ENCODE measurements at regions not wholly inside any gene's neighbourhood (a gene's known extent, or its start where the extent isn't known, plus 50 kb on each side); places are given as distances from the start of the nearest gene placed in this dataset.

- TF ChIP-seq POLR2A (IDR thresholded peaks at IDR 0.05; ENCODE audit: low read depth, low read length) (no peak), POLR2AphosphoS5 (IDR thresholded peaks at IDR 0.05; ENCODE audit: low read depth, low read length) (no peak), POU2F2 (IDR thresholded peaks at IDR 0.05; ENCODE audit: low read depth, low read length) (no peak), TAF1 (IDR thresholded peaks at IDR 0.05; ENCODE audit: low read depth, low read length) (no peak)
Observed at GRCh38 chr4:111847296-111848008, 297.8 kb upstream of the FAM241A start.
